ENCODE measurements at regions not wholly inside any gene's neighbourhood (a gene's known extent, or its start where the extent isn't known, plus 50 kb on each side); places are given as distances from the start of the nearest gene placed in this dataset.

GRCh38 chr4:42709392-42710065, 52.6 kb upstream of the ATP8A1 start:
- TF ChIP-seq SUZ12 (IDR thresholded peaks at IDR 0.05; ENCODE audit: extremely low read depth, insufficient read depth, insufficient read length) (no peak), ZNF274 (IDR thresholded peaks at IDR 0.05; ENCODE audit: low read depth, low read length) (no peak), YY1 (IDR thresholded peaks at IDR 0.05; ENCODE audit: insufficient read depth, insufficient read length) (no peak)

All from NT2/D1 (cell line).